ENCODE measurements at regions not wholly inside any gene's neighbourhood (a gene's known extent, or its start where the extent isn't known, plus 50 kb on each side); places are given as distances from the start of the nearest gene placed in this dataset.

GRCh38 chr5:96576876-96577275, 85.3 kb upstream of the CAST start:
- no peak for TF ChIP-seq CTCF (IDR thresholded peaks at IDR 0.05 in 4 of 5, conservative IDR thresholded peaks at IDR 0.05 in 1 of 5)
- TF ChIP-seq POLR2A (IDR thresholded peaks at IDR 0.05): no peak

Data from gastrocnemius medialis (tissue), 4 donors.